DOHH2 (cell line): ENCODE measurements at regions not wholly inside any gene's neighbourhood (a gene's known extent, or its start where the extent isn't known, plus 50 kb on each side); places are given as distances from the start of the nearest gene placed in this dataset.

Experiments
- H3F3A ChIP-seq: fragments of 200-600 bp; sonication (generic), shearing (Covaris generic); 2 replicates; pipeline ENCODE4 v1.6.0; 2016; ENCODE audit warnings: antibody characterized with exemption, mild to moderate bottlenecking; ENCODE audit not compliant: control insufficient read depth, insufficient read depth
- H3K27ac ChIP-seq: fragments of 200-600 bp; sonication (generic); 2 replicates; pipeline ENCODE4 v1.5.1; 2014; ENCODE audit warnings: low read depth, mild to moderate bottlenecking, low read length, moderate library complexity
- H3K27me3 ChIP-seq: fragments of 200-600 bp; sonication (generic); 2 replicates; pipeline ENCODE4 v1.6.1; 2014; ENCODE audit warnings: mild to moderate bottlenecking, low read length, mixed read lengths; ENCODE audit not compliant: control insufficient read depth
- H3K36me3 ChIP-seq: fragments of 200-600 bp; sonication (generic); 2 replicates; pipeline ENCODE4 v1.6.1; 2014; ENCODE audit warnings: mild to moderate bottlenecking, low read length, moderate library complexity, mixed read lengths; ENCODE audit not compliant: control insufficient read depth
- H3K4me1 ChIP-seq: fragments of 200-600 bp; sonication (generic); 2 replicates; pipeline ENCODE4 v1.6.1; 2014; ENCODE audit warnings: mild to moderate bottlenecking, low read length, mixed read lengths; ENCODE audit not compliant: control insufficient read depth
- H3K4me2 ChIP-seq: fragments of 200-600 bp; sonication (generic); 2 replicates; pipeline ENCODE4 v1.6.0; 2014; ENCODE audit warnings: mild to moderate bottlenecking, low read length, moderate library complexity
- H3K4me3 ChIP-seq: fragments of 200-600 bp; sonication (generic); 2 replicates; pipeline ENCODE4 v1.5.1; 2014; ENCODE audit warnings: mild to moderate bottlenecking, low read length, mixed read lengths
- H3K79me2 ChIP-seq: fragments of 200-600 bp; sonication (generic); 2 replicates; pipeline ENCODE4 v1.6.1; 2014; ENCODE audit warnings: mild to moderate bottlenecking, low read length, mixed read lengths; ENCODE audit not compliant: control insufficient read depth
- H3K9me2 ChIP-seq: fragments of 200-600 bp; sonication (generic); replicated peaks from 2 replicates; pipeline ENCODE4 v1.6.1; 2014; ENCODE audit warnings: mild to moderate bottlenecking, low read length, mixed read lengths; ENCODE audit not compliant: control insufficient read depth
- H3K9me3 ChIP-seq: fragments of 200-600 bp; sonication (generic); 2 replicates; pipeline ENCODE4 v1.6.1; 2014; ENCODE audit warnings: antibody characterized with exemption, low read length, mixed read lengths; ENCODE audit not compliant: control insufficient read depth, insufficient read depth
- H4K20me1 ChIP-seq: fragments of 200-600 bp; sonication (generic); 2 replicates; pipeline ENCODE4 v1.6.0; 2014; ENCODE audit warnings: low read depth, mild to moderate bottlenecking, antibody characterized with exemption, low read length, moderate library complexity; ENCODE audit not compliant: control insufficient read depth, insufficient read depth
- CTCF ChIP-seq: fragments of 200-600 bp; sonication (generic); IDR thresholded peaks from one replicate; pipeline ENCODE4 v1.5.1; 2014; ENCODE audit warnings: antibody characterized with exemption, mild to moderate bottlenecking, low read depth, low read length; ENCODE audit not compliant: poor library complexity, severe bottlenecking
- EZH2phosphoT487 ChIP-seq: fragments of 200-600 bp; sonication (generic); IDR thresholded peaks from 2 replicates; pipeline ENCODE4 v1.6.1; 2017; ENCODE audit warnings: borderline replicate concordance, mild to moderate bottlenecking, antibody characterized with exemption, low read length, moderate library complexity, mixed read lengths

GRCh38 chr20:63145156-63145555, 70.8 kb downstream of the YTHDF1 start:
- Histone ChIP-seq H3K79me2 (no peaks in the 10 kb centered on the region), H3K27me3 (peaks cover 4% of the 10 kb centered on the region), H3K27ac (no peak overlapping the region), H3K36me3 (no peaks in the 10 kb centered on the region), H3F3A (no peaks in the 10 kb centered on the region), H4K20me1 (no peaks in the 10 kb centered on the region), H3K4me3 (no peak overlapping the region), H3K9me3 (peaks cover 13% of the 10 kb centered on the region), H3K4me1 (no peaks in the 10 kb centered on the region), H3K4me2 (no peak overlapping the region), H3K9me2 (no peaks in the 10 kb centered on the region)
- TF ChIP-seq EZH2phosphoT487 (no peak), CTCF (no peak)

- Histone ChIP-seq H3F3A (no peaks in the 10 kb centered on the region), H4K20me1 (no peaks in the 10 kb centered on the region), H3K4me1 (no peaks in the 10 kb centered on the region), H3K4me3 (no peak overlapping the region), H3K4me2 (no peak overlapping the region), H3K79me2 (no peaks in the 10 kb centered on the region), H3K9me2 (no peaks in the 10 kb centered on the region), H3K27me3 (peaks cover 2% of the 10 kb centered on the region), H3K9me3 (peaks cover 5% of the 10 kb centered on the region), H3K27ac (no peak overlapping the region), H3K36me3 (no peaks in the 10 kb centered on the region)
- no peak for TF ChIP-seq CTCF
- no peak for TF ChIP-seq EZH2phosphoT487
These were observed 73.0 kb downstream of the YTHDF1 start for GRCh38 chr20:63142933-63143332.

GRCh38 chr20:63141531-63141930, 74.4 kb downstream of the YTHDF1 start:
- Histone ChIP-seq H3K27me3 (peaks cover 2% of the 10 kb centered on the region), H4K20me1 (no peaks in the 10 kb centered on the region), H3K9me3 (no peaks in the 10 kb centered on the region), H3K79me2 (no peaks in the 10 kb centered on the region), H3K27ac (no peak overlapping the region), H3K4me1 (no peaks in the 10 kb centered on the region), H3K4me2 (no peak overlapping the region), H3F3A (no peaks in the 10 kb centered on the region), H3K9me2 (no peaks in the 10 kb centered on the region), H3K36me3 (no peaks in the 10 kb centered on the region), H3K4me3 (no peak overlapping the region)
- TF ChIP-seq CTCF, result no peak
